ENCODE measurements at regions not wholly inside any gene's neighbourhood (a gene's known extent, or its start where the extent isn't known, plus 50 kb on each side); places are given as distances from the start of the nearest gene placed in this dataset.

- H3K9me3 Mint-ChIP-seq: peaks cover 62% of the 10 kb centered on the region
- no peak overlapping the region for H3K27ac Mint-ChIP-seq
- peaks cover 13% of the 10 kb centered on the region; the same call in 1 of the 2 replicates for H3K36me3 Mint-ChIP-seq (ENCODE audit: low read depth)
- DNase-seq: no peak
- no peak overlapping the region for H3K4me3 Mint-ChIP-seq
- no peak for TF ChIP-seq CTCF (IDR thresholded peaks at IDR 0.05)
- H3K27me3 Mint-ChIP-seq (ENCODE audit: insufficient read depth): peaks cover 1% of the 10 kb centered on the region
- H3K4me1 Mint-ChIP-seq (ENCODE audit: low read depth): no peaks in the 10 kb centered on the region
Measured at GRCh38 chr22:48686694-48687302, 1140.9 kb downstream of the BRD1 start.

- H3K27me3 Mint-ChIP-seq (ENCODE audit: insufficient read depth): peaks cover 1% of the 10 kb centered on the region
Measured at GRCh38 chr22:48685767-48686166, 1141.9 kb downstream of the BRD1 start.

GRCh38 chr22:48683640-48684039 is 1144.0 kb downstream of the BRD1 start:
- peaks cover 13% of the 10 kb centered on the region; the same call in 1 of the 2 replicates for H3K36me3 Mint-ChIP-seq (ENCODE audit: low read depth)
- H3K4me1 Mint-ChIP-seq (ENCODE audit: low read depth): no peaks in the 10 kb centered on the region
- no peak for TF ChIP-seq CTCF (IDR thresholded peaks at IDR 0.05)
- no peak overlapping the region for H3K4me3 Mint-ChIP-seq
- peaks cover 1% of the 10 kb centered on the region for H3K27me3 Mint-ChIP-seq (ENCODE audit: insufficient read depth)
- DNase-seq: no peak
- no peak overlapping the region for H3K27ac Mint-ChIP-seq
- H3K9me3 Mint-ChIP-seq: peaks cover 60% of the 10 kb centered on the region

More at GRCh38 chr22:48685767-48686166, 1141.9 kb downstream of the BRD1 start:
- H3K4me1 Mint-ChIP-seq (ENCODE audit: low read depth): no peaks in the 10 kb centered on the region
- no peak for TF ChIP-seq CTCF (IDR thresholded peaks at IDR 0.05)
- H3K4me3 Mint-ChIP-seq: no peak overlapping the region
- no peak for DNase-seq
- peaks cover 13% of the 10 kb centered on the region; the same call in 1 of the 2 replicates for H3K36me3 Mint-ChIP-seq (ENCODE audit: low read depth)
- peaks cover 60% of the 10 kb centered on the region for H3K9me3 Mint-ChIP-seq
- no peak overlapping the region for H3K27ac Mint-ChIP-seq

- Mint-ChIP-seq H3K36me3 (ENCODE audit: low read depth) (peaks cover 10% of the 10 kb centered on the region; the same call in 1 of the 2 replicates), H3K4me3 (no peak overlapping the region), H3K27ac (no peak overlapping the region), H3K4me1 (ENCODE audit: low read depth) (no peaks in the 10 kb centered on the region), H3K9me3 (peaks cover 66% of the 10 kb centered on the region), H3K27me3 (ENCODE audit: insufficient read depth) (peaks cover 1% of the 10 kb centered on the region)
- no peak for DNase-seq
- TF ChIP-seq CTCF (IDR thresholded peaks at IDR 0.05): no peak
Measured at GRCh38 chr22:48682504-48682903, 1145.2 kb downstream of the BRD1 start.

- peaks cover 59% of the 10 kb centered on the region for H3K9me3 Mint-ChIP-seq
Measured at GRCh38 chr22:48680601-48681000, 1147.1 kb downstream of the BRD1 start.

More at GRCh38 chr22:48680601-48681000, 1147.1 kb downstream of the BRD1 start:
- no peak for TF ChIP-seq CTCF (IDR thresholded peaks at IDR 0.05)
- Mint-ChIP-seq H3K4me3 (no peak overlapping the region), H3K36me3 (ENCODE audit: low read depth) (no peaks in the 10 kb centered on the region; the same call in 1 of the 2 replicates), H3K4me1 (ENCODE audit: low read depth) (no peaks in the 10 kb centered on the region), H3K27me3 (ENCODE audit: insufficient read depth) (peaks cover 1% of the 10 kb centered on the region; the same call in 1 of the 2 replicates), H3K27ac (no peak overlapping the region)
- DNase-seq: no peak
